ENCODE measurements at regions not wholly inside any gene's neighbourhood (a gene's known extent, or its start where the extent isn't known, plus 50 kb on each side); places are given as distances from the start of the nearest gene placed in this dataset.

DNA sequence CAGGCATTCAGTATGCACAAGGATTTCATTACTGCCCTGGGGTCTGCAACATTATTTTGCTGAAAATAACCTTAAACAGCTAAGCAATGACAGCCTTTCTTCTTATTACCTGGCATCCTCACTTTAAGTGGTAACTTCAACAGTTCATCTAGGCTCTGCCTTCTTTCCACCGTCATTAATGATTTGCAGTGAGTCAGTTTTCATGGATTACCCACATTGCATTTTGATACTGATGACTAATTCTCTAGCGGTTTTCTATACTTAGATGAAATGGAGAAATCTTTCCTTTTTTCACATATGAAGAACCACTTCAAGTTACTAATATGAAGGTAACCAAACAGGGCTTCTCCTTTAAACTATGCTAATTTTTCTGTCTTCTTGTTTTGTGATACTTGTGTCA lies 226.9 kb upstream of the TMPRSS15 start:
- Histone ChIP-seq H3K4me1 (ENCODE audit: low read length) (peaks cover 20% of the 10 kb centered on the region), H3K27me3 (replicated peaks; ENCODE audit: insufficient read depth, low read length) (no peaks in the 10 kb centered on the region), H3K27ac (ENCODE audit: low read length) (no peak overlapping the region), H4K20me1 (ENCODE audit: insufficient read depth, low read length) (no peaks in the 10 kb centered on the region), H3K9ac (ENCODE audit: low read length) (no peak overlapping the region), H3K4me3 (ENCODE audit: low read length) (no peak overlapping the region), H3K4me2 (ENCODE audit: low read depth, low read length) (no peak overlapping the region), H3K9me3 (replicated peaks; ENCODE audit: insufficient read depth, low read length) (no peaks in the 10 kb centered on the region), H3K79me2 (ENCODE audit: low read length) (no peaks in the 10 kb centered on the region), H3K9me2 (replicated peaks; ENCODE audit: insufficient read depth, low read length) (no peaks in the 10 kb centered on the region), H3F3A (ENCODE audit: insufficient read depth, low read length) (no peaks in the 10 kb centered on the region), H3K36me3 (replicated peaks; ENCODE audit: insufficient read depth, low read length) (no peaks in the 10 kb centered on the region), H2AFZ (ENCODE audit: low read length) (no peak overlapping the region)
- DNase-seq = no peak
- TF ChIP-seq EZH2phosphoT487 (IDR thresholded peaks at IDR 0.05; ENCODE audit: low read length) (no peak), EZH2 (optimal IDR thresholded peaks at IDR 0.05; ENCODE audit: low read depth, low read length) (no peak), CTCF (IDR thresholded peaks at IDR 0.05; ENCODE audit: low read length) (no peak)

- H4K20me1 ChIP-seq (ENCODE audit: insufficient read depth, low read length) = no peaks in the 10 kb centered on the region
- H3K27me3 ChIP-seq (replicated peaks; ENCODE audit: insufficient read depth, low read length) = no peaks in the 10 kb centered on the region
- H2AFZ ChIP-seq (ENCODE audit: low read length) = no peak overlapping the region
- H3K9me2 ChIP-seq (replicated peaks; ENCODE audit: insufficient read depth, low read length) = no peaks in the 10 kb centered on the region
- H3K27ac ChIP-seq (ENCODE audit: low read length) = no peak overlapping the region
- no peaks in the 10 kb centered on the region for H3F3A ChIP-seq (ENCODE audit: insufficient read depth, low read length)
- TF ChIP-seq EZH2phosphoT487 (IDR thresholded peaks at IDR 0.05; ENCODE audit: low read length) (no peak), CTCF (IDR thresholded peaks at IDR 0.05; ENCODE audit: low read length) (no peak), EZH2 (optimal IDR thresholded peaks at IDR 0.05; ENCODE audit: low read depth, low read length) (no peak)
- no peak overlapping the region for H3K4me3 ChIP-seq (ENCODE audit: low read length)
- H3K4me1 ChIP-seq (ENCODE audit: low read length) = peaks cover 20% of the 10 kb centered on the region
- H3K4me2 ChIP-seq (ENCODE audit: low read depth, low read length) = no peak overlapping the region
- H3K9ac ChIP-seq (ENCODE audit: low read length) = no peak overlapping the region
- no peak for DNase-seq
- H3K36me3 ChIP-seq (replicated peaks; ENCODE audit: insufficient read depth, low read length) = no peaks in the 10 kb centered on the region
- H3K79me2 ChIP-seq (ENCODE audit: low read length) = no peaks in the 10 kb centered on the region
- H3K9me3 ChIP-seq (replicated peaks; ENCODE audit: insufficient read depth, low read length) = no peaks in the 10 kb centered on the region
Measured at GRCh38 chr21:18636897-18637296, 233.3 kb upstream of the TMPRSS15 start.

GRCh38 chr21:18646116-18646515 lies 242.5 kb upstream of the TMPRSS15 start:
- peak; percentile 7 for DNase-seq
- H3K9me2 ChIP-seq (replicated peaks; ENCODE audit: insufficient read depth, low read length) = no peaks in the 10 kb centered on the region

More at GRCh38 chr21:18646116-18646515, 242.5 kb upstream of the TMPRSS15 start:
- Histone ChIP-seq H3K4me3 (ENCODE audit: low read length) (no peak overlapping the region), H3K27me3 (replicated peaks; ENCODE audit: insufficient read depth, low read length) (no peaks in the 10 kb centered on the region), H3K36me3 (replicated peaks; ENCODE audit: insufficient read depth, low read length) (no peaks in the 10 kb centered on the region), H3K79me2 (ENCODE audit: low read length) (no peaks in the 10 kb centered on the region), H2AFZ (ENCODE audit: low read length) (no peak overlapping the region), H3K9ac (ENCODE audit: low read length) (no peak overlapping the region), H4K20me1 (ENCODE audit: insufficient read depth, low read length) (no peaks in the 10 kb centered on the region), H3K4me1 (ENCODE audit: low read length) (peaks cover 18% of the 10 kb centered on the region), H3K9me3 (replicated peaks; ENCODE audit: insufficient read depth, low read length) (no peaks in the 10 kb centered on the region), H3F3A (ENCODE audit: insufficient read depth, low read length) (no peaks in the 10 kb centered on the region), H3K27ac (ENCODE audit: low read length) (no peak overlapping the region), H3K4me2 (ENCODE audit: low read depth, low read length) (no peak overlapping the region)
- TF ChIP-seq EZH2 (optimal IDR thresholded peaks at IDR 0.05; ENCODE audit: low read depth, low read length) (no peak), EZH2phosphoT487 (IDR thresholded peaks at IDR 0.05; ENCODE audit: low read length) (no peak), CTCF (IDR thresholded peaks at IDR 0.05; ENCODE audit: low read length) (no peak)

Data from MM.1S (cell line).